Smooth muscle cell (in vitro differentiated cells): ENCODE measurements at regions not wholly inside any gene's neighbourhood (a gene's known extent, or its start where the extent isn't known, plus 50 kb on each side); places are given as distances from the start of the nearest gene placed in this dataset.

Experiments
- DNase-seq: peaks from one replicate; lab custom pipeline; 2025; ENCODE audit not compliant: unreplicated experiment; lab: John Stamatoyannopoulos, UW
- H2AFZ ChIP-seq: fragments of 200-600 bp; sonication (generic); 2 replicates; pipeline ENCODE4 v1.6.0; 2016; ENCODE audit warnings: antibody characterized with exemption, low read depth, mild to moderate bottlenecking
- H3F3A ChIP-seq: fragments of 200-600 bp; sonication (generic); 2 replicates; pipeline ENCODE4 v1.6.0; 2017; ENCODE audit warnings: antibody characterized with exemption, low read depth
- H3K27ac ChIP-seq: fragments of 200-600 bp; sonication (generic); 2 replicates; pipeline ENCODE4 v1.5.1; 2016; ENCODE audit warnings: low read depth, mild to moderate bottlenecking
- H3K27me3 ChIP-seq: fragments of 200-600 bp; sonication (generic); 2 replicates; pipeline ENCODE4 v1.6.1; 2016; ENCODE audit warnings: low read depth, mild to moderate bottlenecking
- H3K36me3 ChIP-seq: fragments of 200-600 bp; sonication (generic); 2 replicates; pipeline ENCODE4 v1.5.1; 2016; ENCODE audit warnings: low read depth
- H3K4me1 ChIP-seq: fragments of 200-600 bp; sonication (generic); 2 replicates; pipeline ENCODE4 v1.5.1; 2016; ENCODE audit warnings: low read depth
- H3K4me2 ChIP-seq: fragments of 200-600 bp; sonication (generic); 2 replicates; pipeline ENCODE4 v1.6.0; 2016; ENCODE audit warnings: mild to moderate bottlenecking
- H3K4me3 ChIP-seq: fragments of 200-600 bp; sonication (generic); 2 replicates; pipeline ENCODE4 v1.5.1; 2016; ENCODE audit warnings: mild to moderate bottlenecking
- H3K79me2 ChIP-seq: fragments of 200-600 bp; sonication (generic); 2 replicates; pipeline ENCODE4 v1.6.0; 2016; ENCODE audit warnings: low read depth, mild to moderate bottlenecking
- H3K9ac ChIP-seq: fragments of 200-600 bp; sonication (generic); 2 replicates; pipeline ENCODE4 v1.6.0; 2016; ENCODE audit warnings: low read depth
- H3K9me3 ChIP-seq: fragments of 200-600 bp; sonication (generic); replicated peaks from 2 replicates; pipeline ENCODE4 v1.5.1; 2016; ENCODE audit warnings: low read depth
- H4K20me1 ChIP-seq: fragments of 200-600 bp; sonication (generic); 2 replicates; pipeline ENCODE4 v1.6.0; 2016; ENCODE audit warnings: low read depth
- WGBS: methylation state at CpG from one replicate; pipeline ENCODE4 v1.1.7; 2016; ENCODE audit warnings: low lambda C conversion rate; 5-methylcytosine and 5-hydroxymethylcytosine counted together
- TF ChIP-seq, protein P1 (sequence below): fragments of 200-600 bp; sonication (generic); IDR thresholded peaks from 2 replicates; pipeline ENCODE4 v1.5.1; 2017; ENCODE audit warnings: borderline replicate concordance, mild to moderate bottlenecking, antibody characterized with exemption; ENCODE audit not compliant: insufficient read depth, poor library complexity, severe bottlenecking

DNA sequence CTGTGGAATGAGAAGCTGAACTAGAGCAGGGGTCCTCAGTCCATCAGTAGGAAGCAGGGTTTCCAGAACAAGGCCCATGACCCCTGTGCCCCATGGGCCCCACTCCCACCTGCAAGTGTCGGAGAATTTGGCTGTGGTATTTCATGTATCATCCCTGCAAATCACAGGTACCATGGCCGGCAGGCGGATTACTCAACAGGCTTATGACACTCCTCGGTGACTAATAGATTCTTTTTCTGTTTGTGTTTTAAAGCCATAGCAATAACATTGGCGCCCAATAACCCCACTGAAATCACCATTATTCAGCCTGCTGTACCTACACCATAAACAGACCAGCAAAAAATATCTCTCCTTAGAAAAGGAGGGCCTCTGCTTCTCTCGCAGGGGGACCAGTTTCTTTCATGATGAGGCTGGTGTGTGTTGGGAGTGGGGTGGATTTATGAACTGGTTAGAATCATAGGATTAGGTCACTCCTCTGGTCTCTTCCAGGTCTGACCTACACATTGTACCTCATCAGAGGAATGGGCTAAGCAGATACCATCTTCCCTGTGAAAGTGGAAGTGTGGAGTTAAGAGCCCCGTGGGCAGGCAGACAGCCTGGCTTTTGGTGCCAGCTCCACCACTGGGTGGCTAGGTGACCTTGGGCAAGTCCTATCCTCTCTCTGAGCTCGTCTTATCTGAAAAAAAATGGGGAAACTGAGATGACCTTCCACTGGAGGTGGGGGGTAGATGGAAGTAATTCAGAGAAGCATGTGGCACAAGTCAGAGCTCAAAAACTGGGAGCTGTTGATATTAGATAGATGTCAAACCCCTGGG, 60.2 kb upstream of the WNT11 start:
- no peak for DNase-seq
- Histone ChIP-seq H3K27me3 (no peaks in the 10 kb centered on the region), H3K36me3 (no peaks in the 10 kb centered on the region), H3K79me2 (no peaks in the 10 kb centered on the region), H3K27ac (peak overlapping the region; percentile 96), H4K20me1 (no peaks in the 10 kb centered on the region), H3K4me1 (peaks cover 4% of the 10 kb centered on the region), H3K9ac (peak overlapping the region; percentile 95), H3K4me2 (peak overlapping the region; percentile 55), H3K9me3 (no peaks in the 10 kb centered on the region), H3K4me3 (no peak overlapping the region), H2AFZ (no peak overlapping the region), H3F3A (peaks cover 18% of the 10 kb centered on the region)
- WGBS, result 40% methylated on average over 8 of the region's 8 CpGs
- TF ChIP-seq, protein P1, sequence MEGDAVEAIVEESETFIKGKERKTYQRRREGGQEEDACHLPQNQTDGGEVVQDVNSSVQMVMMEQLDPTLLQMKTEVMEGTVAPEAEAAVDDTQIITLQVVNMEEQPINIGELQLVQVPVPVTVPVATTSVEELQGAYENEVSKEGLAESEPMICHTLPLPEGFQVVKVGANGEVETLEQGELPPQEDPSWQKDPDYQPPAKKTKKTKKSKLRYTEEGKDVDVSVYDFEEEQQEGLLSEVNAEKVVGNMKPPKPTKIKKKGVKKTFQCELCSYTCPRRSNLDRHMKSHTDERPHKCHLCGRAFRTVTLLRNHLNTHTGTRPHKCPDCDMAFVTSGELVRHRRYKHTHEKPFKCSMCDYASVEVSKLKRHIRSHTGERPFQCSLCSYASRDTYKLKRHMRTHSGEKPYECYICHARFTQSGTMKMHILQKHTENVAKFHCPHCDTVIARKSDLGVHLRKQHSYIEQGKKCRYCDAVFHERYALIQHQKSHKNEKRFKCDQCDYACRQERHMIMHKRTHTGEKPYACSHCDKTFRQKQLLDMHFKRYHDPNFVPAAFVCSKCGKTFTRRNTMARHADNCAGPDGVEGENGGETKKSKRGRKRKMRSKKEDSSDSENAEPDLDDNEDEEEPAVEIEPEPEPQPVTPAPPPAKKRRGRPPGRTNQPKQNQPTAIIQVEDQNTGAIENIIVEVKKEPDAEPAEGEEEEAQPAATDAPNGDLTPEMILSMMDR, result no peak

DNA sequence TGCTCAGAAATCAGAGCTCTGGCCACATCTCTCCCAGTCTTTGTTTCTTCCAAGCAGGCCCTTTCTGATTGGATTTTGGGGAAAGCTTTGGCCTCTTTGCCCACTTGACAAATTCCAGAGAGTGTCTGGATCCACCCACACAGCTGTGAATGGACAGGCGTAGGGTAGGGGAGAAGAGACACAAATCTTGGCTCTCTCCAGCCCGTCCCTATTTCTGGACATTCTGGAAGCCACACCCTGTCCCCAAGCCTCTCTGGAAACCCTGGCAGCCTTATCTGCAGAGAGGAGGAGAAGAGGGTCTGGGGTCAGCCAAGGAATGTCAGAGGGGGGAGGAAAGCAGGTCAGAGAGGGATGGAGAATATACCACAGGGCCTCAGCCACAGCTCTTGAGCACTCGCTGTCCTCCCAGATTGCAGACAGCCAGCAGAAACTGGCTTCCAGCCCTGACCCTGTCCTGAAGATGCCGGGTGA, 59.5 kb upstream of the WNT11 start:
- Histone ChIP-seq H2AFZ (no peak overlapping the region), H3K9ac (peak overlapping the region; percentile 68), H3K27ac (peak overlapping the region; percentile 96), H3K36me3 (no peaks in the 10 kb centered on the region), H3K27me3 (no peaks in the 10 kb centered on the region), H3K9me3 (no peaks in the 10 kb centered on the region), H3K4me2 (peak overlapping the region; percentile 1), H3K79me2 (no peaks in the 10 kb centered on the region), H3F3A (peaks cover 18% of the 10 kb centered on the region), H3K4me1 (peaks cover 4% of the 10 kb centered on the region), H3K4me3 (no peak overlapping the region), H4K20me1 (no peaks in the 10 kb centered on the region)
- TF ChIP-seq, protein P1, result no peak
- WGBS, result 47% methylated on average over 4 of the region's 4 CpGs
- no peak for DNase-seq

DNA sequence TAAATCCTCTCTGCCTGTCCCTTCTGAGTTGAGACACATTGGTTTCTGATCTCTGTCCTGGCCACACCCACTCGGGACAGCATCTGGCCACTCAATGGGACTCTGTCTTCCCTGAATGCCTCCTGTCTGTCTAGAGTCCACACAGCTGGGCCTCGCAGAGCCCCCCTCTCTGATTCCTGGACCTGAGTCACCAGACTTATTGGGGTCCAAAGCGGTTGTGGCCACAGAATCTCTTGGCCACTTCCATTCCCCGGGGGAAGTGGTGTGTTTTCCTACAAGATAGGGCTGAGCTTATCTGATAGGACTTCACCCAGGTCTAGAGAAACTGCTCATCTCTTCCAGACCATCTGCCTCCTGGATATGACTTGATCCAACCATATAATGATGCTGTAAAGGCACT, 57.4 kb upstream of the WNT11 start:
- 64% methylated on average over 4 of the region's 4 CpGs for whole genome bisulfite sequencing
- no peaks in the 10 kb centered on the region for H3K79me2 ChIP-seq
- TF ChIP-seq, protein P1, result no peak
- H3K4me1 ChIP-seq, result peaks cover 4% of the 10 kb centered on the region
- no peak overlapping the region for H3K9ac ChIP-seq
- H3K4me2 ChIP-seq, result no peak overlapping the region
- H3K27ac ChIP-seq, result no peak overlapping the region
- H3K27me3 ChIP-seq, result no peaks in the 10 kb centered on the region
- H4K20me1 ChIP-seq, result no peaks in the 10 kb centered on the region
- no peaks in the 10 kb centered on the region for H3K9me3 ChIP-seq
- no peak overlapping the region for H2AFZ ChIP-seq
- DNase-seq, result no peak
- no peak overlapping the region for H3K4me3 ChIP-seq
- H3K36me3 ChIP-seq, result no peaks in the 10 kb centered on the region
- peaks cover 18% of the 10 kb centered on the region for H3F3A ChIP-seq

DNA sequence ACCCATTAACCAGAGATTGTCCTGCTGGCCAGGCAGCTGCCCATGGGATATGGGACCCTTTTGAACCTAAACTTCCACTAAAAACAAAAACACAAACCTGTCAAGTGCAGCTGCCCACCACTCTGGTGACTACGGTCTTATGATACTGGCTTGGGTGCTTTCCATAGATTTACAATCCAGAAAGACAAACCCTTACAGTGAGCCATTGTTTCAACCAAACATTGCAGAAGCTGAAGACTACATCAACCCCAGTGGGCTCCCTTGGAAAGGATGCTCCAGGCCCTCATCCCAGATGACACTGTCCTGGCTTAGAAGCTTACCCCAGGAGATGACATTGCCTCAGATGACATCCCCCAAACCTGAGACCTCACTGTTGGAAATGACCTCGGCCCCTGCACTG, 56.9 kb upstream of the WNT11 start:
- Histone ChIP-seq H3K9ac (no peak overlapping the region), H3K27ac (no peak overlapping the region), H3K4me3 (no peak overlapping the region), H3F3A (peaks cover 18% of the 10 kb centered on the region), H3K9me3 (no peaks in the 10 kb centered on the region), H3K36me3 (no peaks in the 10 kb centered on the region), H3K4me1 (peaks cover 4% of the 10 kb centered on the region), H4K20me1 (no peaks in the 10 kb centered on the region), H2AFZ (no peak overlapping the region), H3K79me2 (no peaks in the 10 kb centered on the region), H3K4me2 (no peak overlapping the region), H3K27me3 (no peaks in the 10 kb centered on the region)
- TF ChIP-seq, protein P1, result no peak
- 96% methylated on average over 2 of the region's 2 CpGs for WGBS
- DNase-seq, result no peak
